A172 (cell line): ENCODE measurements at regions not wholly inside any gene's neighbourhood (a gene's known extent, or its start where the extent isn't known, plus 50 kb on each side); places are given as distances from the start of the nearest gene placed in this dataset.
"Not testable (repeated sequence)": the region's sequence is repeated elsewhere in the genome, so short reads cannot be mapped to it uniquely, and the experiment has no call there.

Experiments
- DNase-seq: peaks from one replicate; pipeline ENCODE4 v3.0.0-alpha.2; 2015; ENCODE audit warnings: low spot score

- DNase-seq = not testable (repeated sequence)
Observed at GRCh38 chr12:46619474-46619873, 206.3 kb downstream of the SLC38A4 start.

GRCh38 chr12:46617737-46618136 lies 208.1 kb downstream of the SLC38A4 start:
- not testable (repeated sequence) for DNase-seq

- no peak for DNase-seq
Observed at GRCh38 chr12:46617167-46617566, 208.6 kb downstream of the SLC38A4 start.

- no peak for DNase-seq
Observed at GRCh38 chr12:46610754-46611153, 215.0 kb downstream of the SLC38A4 start.

GRCh38 chr12:46609674-46610073 lies 216.1 kb downstream of the SLC38A4 start:
- DNase-seq = no peak

GRCh38 chr12:46609273-46609623 lies 216.5 kb downstream of the SLC38A4 start:
- DNase-seq = no peak

- no peak for DNase-seq
Observed at GRCh38 chr12:46608431-46609272, 217.1 kb downstream of the SLC38A4 start.

- no peak for DNase-seq
Observed at GRCh38 chr12:46604684-46605083, 221.1 kb downstream of the SLC38A4 start.

- no peak for DNase-seq
Observed at GRCh38 chr12:46603776-46604456, 221.9 kb downstream of the SLC38A4 start.

- no peak for DNase-seq
Observed at GRCh38 chr12:46602474-46602873, 223.3 kb downstream of the SLC38A4 start.

- DNase-seq = no peak
Observed at GRCh38 chr12:46590991-46591703, 218.6 kb upstream of the SLC38A2 start.

GRCh38 chr12:46585854-46586621 lies 213.5 kb upstream of the SLC38A2 start:
- DNase-seq = peak; percentile 69

GRCh38 chr12:46584098-46584497 lies 211.5 kb upstream of the SLC38A2 start:
- not testable (repeated sequence) for DNase-seq

GRCh38 chr12:46581990-46582389 lies 209.4 kb upstream of the SLC38A2 start:
- DNase-seq = not testable (repeated sequence)

GRCh38 chr12:46580445-46580844 lies 207.9 kb upstream of the SLC38A2 start:
- DNase-seq = no peak

GRCh38 chr12:46579474-46579873 lies 206.9 kb upstream of the SLC38A2 start:
- no peak for DNase-seq

- no peak for DNase-seq
Observed at GRCh38 chr12:46578190-46578982, 205.8 kb upstream of the SLC38A2 start.

- DNase-seq = no peak
Observed at GRCh38 chr12:46577063-46577776, 204.6 kb upstream of the SLC38A2 start.

- DNase-seq = no peak
Observed at GRCh38 chr12:46574847-46575246, 202.3 kb upstream of the SLC38A2 start.

- no peak for DNase-seq
Observed at GRCh38 chr12:46573347-46573658, 200.7 kb upstream of the SLC38A2 start.
